NCI-H1092 treated with DMSO at 0.1 percent for 48 hours (cell line): ENCODE measurements at regions not wholly inside any gene's neighbourhood (a gene's known extent, or its start where the extent isn't known, plus 50 kb on each side); places are given as distances from the start of the nearest gene placed in this dataset.

Experiments used
- DNase-seq: peaks from one replicate; lab custom pipeline; 2025; lab: John Stamatoyannopoulos, UW

DNA sequence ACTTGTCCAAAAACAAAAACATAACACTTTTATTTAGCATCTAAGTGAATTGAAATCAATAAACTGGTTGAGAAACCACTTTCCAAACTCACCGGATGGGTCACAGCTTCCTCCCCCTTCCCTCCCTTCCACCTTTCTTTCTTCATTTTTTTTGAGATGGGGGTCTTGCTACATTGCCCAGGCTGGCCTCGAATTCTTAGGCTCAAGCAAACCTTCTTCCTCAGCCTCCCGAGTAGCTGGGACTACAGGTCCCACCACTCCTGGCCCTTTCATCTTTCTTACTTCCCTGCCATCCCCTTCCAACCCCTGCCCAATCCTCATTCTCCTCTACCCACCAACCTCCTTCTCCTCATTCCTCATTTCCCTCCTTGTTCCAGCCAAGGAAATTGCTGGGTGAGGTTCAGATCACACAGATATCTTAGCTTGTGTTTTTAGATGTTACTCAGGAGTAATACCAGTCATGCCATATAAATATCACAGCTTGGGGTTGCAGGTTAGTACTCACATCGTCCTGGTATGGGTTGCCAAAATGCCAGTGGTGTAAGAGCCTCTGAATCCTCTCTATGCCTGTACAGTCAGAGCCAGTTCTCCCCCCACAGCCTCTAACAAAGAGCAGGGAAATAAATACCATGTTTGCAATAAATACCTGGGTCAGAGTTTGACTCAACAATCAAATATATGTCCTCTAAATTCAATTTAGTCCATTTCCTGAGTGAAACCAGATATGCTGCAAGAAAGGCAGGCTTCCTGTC lies 132.7 kb upstream of the NDUFV2 start:
- DNase-seq, result no peak

DNA sequence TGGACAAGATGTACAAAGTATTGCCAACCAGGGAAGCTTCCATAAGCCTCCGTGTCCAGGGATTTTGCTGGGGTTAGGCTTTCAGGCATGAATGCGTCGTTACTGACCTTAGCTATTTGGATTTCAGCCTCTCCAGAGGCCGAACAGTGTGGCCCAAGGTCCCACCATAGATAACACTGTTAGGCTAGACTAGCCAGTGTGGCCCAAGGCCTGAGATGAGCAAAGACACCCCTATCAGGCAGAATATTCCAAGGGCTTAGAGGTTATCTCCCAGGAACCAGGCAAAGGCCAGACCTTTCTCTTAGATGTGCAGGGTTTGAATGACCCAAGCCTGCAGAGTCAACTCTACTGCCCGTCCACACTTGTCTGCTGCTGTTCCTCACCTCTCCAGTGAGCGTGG lies 131.7 kb upstream of the NDUFV2 start:
- no peak for DNase-seq

DNA sequence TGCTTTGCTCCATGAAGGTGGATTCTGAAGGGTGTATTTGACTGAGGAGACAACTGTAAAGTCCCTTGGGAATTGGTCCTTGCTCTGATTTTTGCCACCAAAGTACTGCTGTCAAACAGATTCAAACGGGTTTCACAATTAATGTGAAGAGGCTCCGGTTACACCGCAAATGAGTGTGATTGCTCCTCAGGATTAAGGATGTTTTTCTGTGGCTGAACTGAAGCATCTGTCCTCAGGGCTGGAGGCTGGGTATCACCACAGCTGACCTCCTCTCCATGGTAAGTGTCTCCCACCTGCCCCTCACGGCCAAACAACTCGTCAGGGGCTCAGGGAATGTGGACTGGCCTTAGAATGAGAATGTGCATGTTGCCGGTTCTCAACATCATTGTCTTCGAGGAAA lies 130.4 kb upstream of the NDUFV2 start:
- DNase-seq, result no peak

DNA sequence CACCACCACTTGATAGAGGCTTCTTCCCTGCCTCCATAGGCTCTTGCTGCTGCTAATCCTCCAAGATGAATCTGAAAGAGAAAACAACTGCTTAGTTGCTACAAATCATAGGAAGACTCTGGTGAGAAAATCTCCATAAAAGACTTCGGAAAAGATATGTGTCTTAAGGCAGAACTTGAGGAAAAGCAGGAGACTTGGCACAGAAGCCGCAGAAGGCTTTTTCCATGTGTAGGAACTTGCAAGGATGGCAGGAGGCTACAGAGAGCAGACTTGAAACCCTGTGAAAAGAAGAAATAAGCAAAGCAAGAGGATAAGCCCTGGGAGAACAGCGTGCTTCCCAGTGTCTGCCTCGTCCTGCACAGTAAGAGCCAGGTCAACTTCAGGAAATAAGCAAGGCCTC lies 128.2 kb upstream of the NDUFV2 start:
- DNase-seq, result no peak

DNA sequence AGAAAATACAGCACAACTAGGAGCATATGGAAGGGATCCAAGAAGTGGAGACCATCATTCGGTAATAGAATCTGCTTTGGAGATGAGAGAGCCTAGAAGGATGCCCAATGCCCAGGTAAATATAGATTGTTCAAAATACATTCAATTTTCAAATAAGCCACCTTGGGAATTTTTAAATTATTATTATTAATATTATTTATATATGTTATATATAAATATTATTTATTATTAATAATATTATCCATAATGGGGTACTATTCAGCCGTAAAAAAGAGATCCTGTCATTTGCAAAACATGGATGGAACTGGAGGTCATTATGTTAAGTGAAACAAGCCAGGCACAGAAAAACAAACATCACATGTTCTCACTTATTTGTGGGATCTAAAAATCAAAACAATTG lies 127.8 kb upstream of the NDUFV2 start:
- no peak for DNase-seq

DNA sequence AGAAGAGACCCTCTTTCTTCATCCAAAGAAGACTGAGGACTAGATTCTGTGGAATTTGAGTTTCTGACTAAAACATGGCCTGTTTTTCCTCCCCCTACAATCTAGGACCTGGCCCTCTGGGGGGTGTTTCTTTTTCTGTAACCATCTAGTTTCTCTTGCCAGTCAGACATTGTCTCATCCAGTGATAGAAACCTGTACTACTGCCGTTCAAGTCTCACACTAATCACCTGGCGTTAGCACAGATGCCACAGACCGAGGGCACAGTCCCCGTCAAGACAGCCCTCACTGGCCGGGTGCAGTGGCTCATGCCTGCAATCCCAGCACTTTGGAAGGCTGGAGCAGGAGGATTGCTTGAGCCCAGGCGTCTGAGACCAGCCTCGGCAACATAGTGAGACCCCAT lies 126.9 kb upstream of the NDUFV2 start:
- no peak for DNase-seq

DNA sequence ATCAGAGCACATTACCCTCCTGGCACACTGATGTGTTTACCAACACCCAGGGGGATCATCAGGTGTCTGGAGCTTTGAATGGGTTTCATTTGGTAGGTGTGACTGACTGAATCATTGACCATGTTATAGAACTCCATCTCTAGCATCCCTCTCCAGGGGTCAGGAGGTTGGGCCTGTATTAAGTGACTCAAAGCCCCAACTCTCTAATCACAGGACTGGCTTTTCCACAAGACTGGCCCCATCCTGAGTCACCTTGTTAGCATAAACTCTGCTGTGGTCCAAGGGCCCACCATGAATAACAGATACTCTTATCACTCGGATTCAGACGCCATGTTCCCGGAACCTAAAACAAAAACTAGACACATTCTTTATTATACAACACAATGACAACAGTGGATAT lies 125.9 kb upstream of the NDUFV2 start:
- DNase-seq, result no peak

DNA sequence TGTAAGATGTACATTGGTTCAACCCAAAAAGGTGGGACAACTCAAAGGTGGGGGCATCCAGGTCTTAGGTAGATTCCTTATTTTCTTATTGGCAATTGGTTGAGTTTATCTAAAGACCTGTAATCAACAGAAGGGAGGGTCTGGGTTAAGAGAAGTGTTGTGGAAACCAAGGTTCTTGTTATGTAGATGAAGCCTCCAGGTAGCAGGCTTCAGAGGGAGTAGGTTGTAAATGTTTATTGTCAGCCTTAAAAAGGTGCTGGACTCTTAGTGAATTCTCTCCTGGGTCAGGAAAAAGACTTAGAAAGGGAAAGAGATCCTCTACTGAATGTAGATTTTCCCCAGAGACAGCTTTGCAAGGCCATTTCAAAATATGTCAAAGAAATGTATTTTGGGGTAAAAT lies 125.3 kb upstream of the NDUFV2 start:
- no peak for DNase-seq

DNA sequence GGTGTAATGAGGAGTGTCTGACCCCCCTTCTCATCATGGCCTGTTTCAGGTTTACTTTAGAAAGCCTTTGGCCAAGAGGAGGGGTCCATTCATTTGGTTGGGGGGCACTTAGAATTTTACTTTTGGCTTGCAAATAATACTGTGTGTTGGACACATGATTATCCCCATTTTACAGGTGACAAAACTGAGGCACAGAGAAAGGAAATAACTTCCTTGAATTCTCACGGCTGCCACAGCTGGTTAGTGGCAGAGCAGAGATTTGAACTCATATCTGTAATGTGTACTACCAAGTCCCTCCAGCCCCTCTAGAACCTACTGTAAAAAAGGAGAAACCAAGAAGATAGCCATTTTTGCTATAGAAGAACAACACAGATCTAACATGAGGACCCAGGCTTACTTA lies 124.8 kb upstream of the NDUFV2 start:
- no peak for DNase-seq

DNA sequence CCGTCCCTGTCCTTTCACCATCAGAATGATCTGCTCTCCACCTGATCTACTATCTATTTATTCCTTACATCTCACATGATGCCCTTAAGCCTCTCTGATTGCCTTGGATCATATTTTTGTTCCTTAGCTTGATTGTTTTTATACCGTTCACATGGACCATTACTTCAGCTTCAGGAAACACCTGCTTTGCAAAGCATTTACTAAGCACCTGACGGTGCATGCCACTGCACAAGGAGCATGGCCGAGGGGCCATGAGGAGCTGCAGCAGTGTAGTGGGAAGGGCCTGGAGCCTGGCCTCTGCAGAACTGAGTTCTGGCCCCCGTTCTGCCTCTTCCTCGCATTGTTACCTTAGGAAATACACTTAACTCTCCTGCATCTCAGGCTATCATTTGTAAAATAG lies 124.1 kb upstream of the NDUFV2 start:
- no peak for DNase-seq

DNA sequence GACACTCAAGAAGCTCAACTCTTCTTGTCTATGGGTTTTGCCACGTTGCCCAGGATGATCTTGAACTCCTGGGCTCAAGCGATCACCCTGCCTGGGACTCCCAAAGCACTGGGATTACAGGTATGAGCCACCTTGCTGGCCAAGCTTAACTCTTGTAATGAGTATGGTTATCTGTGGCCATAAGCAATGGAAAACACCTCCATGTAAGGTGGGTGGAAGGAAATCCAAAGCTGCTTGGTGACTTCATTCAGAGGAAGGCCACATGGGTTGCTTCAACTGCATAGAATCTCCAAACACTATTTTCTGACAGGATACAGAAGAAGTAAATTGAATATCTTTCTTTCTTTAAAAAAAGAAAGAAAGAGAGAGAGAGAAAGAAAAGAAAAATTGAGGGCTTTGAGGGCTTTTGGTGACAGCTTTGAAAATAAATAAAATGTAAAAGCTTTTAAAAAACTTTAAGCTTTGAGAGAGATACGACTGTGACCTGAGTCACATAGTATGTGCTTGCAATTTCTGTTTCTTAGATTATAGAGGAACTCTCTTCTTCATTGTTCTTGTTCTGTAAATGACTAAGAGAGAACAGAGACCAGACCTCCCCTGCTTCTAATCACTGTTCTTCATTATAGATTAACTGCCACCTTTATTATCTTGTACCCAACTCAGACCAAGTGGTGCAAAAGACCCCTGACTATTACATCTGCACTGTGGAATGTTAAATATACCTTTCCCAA lies 123.1 kb upstream of the NDUFV2 start:
- DNase-seq, result no peak

DNA sequence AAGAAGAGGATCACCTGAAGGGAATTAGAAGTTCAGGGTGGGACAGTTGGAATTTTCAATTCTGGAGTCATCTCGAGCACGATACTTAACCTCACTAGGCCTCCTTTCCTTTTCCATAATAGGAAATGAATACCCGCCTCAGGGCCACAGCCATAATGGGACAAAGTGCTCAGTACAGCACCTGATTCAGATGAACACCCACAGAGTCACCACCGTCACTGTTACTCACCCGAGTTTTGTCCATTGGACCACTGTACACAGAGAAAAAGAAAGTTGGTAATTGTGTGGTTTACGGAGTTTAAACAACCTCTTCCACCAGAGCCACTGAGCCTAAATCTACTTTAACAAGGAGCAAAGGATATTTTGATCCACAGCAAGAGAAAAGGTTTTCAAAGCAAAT lies 122.0 kb upstream of the NDUFV2 start:
- no peak for DNase-seq

DNA sequence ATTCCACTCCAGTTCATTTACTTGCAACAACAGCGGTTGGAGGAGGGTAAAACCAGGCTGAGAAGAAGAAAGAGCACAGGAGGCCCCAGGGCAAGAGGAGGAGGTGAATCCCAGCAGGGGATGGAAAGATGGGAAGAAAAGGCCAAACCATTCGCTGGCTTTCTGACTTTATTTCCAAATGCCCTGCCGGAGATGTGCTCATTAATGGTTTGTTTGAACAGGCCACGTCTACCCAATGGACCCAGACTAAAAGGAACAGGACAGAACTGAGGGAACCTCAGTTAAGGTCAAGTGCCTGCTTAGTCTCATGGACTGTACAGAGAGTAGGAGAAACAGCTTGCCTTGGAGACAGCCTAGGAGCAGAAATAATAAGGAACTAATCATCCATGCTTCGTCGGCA lies 121.6 kb upstream of the NDUFV2 start:
- no peak for DNase-seq

DNA sequence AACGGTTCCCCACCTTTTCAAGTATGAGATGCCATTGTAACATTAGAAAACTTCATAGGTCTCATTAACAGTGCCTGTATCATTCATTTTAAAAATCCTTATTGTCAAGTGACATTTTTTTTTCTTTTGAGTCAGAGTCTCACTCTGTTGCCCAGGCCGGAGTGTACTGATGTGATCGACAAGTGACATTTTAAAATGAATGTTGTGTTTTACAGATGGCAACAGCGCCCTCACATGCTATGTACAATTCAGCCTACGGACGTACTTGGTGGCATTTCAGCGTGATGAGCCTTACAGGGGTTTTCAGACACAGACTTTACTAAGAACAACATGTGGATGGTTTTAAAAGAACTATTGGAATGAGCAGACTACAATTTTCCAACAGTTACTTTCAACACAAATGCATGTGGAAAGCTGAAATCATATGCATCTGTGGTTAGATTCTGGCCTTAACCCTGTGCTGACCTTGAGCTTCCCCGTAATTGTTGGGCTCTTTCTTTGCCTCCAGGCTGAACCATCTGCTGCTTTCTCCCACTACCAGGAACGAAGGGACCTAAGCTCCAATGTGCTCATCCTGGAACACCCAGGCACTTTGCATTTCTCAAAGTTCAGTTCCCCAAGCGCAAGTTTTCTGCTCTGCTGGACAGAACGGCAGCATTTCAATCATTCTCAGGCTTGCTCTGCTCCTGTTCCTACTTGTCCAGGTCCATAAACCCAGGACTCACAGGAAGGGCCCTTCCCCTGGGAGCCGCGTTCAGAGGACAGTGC lies 119.9 kb upstream of the NDUFV2 start:
- peak; percentile 19 for DNase-seq

DNA sequence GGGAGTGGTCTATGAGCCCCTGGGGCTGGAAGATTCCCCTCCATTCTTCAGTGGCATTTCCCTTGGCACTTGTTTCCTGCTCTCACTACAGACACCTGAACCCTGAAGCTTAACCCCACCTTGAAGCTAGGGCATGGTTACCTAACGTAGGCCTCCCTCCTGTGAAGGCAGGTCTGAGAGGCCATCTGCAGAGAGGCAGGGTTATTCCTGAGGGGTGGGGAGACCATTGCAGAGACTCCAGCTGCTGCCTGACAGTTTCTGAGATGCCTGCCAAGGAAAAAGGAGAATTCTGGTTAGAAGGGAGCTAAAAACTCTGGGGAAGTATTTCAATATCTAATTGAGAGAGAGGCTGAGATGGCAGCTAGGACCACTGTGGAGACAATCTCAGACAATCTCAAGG lies 119.3 kb upstream of the NDUFV2 start:
- DNase-seq, result no peak

DNA sequence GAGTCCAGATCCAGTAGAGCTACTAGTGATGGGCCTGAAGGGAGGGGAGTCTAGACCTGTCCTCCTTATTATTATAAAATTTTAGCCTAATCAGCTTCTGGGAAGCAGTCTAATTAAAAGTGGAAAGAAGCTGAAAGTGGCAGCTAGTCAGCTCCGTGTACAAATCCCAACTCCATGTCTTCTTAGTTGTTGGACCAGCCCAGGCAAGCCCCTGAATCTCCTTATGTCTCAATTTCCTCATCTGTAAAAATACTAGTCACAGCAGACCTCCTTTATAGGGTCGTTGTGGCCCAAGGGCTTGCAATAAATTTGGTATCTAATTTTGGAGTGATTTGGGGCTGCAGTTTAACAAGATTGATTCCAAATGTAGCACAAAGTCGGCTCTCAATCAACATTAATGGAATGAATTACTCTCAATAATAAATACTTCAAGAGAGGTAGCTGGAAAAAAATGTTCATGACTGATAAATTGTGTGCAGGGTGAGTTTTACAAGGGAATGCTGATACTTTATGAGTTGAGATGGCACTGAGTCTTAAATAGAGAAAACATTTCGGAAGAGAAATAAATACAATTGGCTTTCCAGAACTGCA lies 118.3 kb upstream of the NDUFV2 start:
- no peak for DNase-seq

DNA sequence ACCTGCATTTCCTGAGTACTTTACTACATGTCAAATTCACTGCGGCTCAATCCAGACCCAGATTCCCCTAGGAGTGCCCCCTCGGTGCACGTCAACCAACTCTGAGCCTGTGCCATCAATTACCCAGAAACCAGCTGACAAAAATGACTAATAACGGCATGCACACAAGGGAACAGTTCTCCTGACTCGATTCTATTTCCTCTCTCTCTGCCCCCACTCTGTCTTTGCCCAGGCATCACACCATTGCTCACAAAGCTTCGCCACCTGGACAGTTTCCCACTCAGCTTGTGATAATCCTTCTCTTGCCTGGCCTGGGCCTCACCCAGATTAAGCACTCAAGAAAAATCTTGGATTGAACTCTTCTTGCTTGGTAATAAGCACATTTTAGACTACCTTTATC lies 115.3 kb upstream of the NDUFV2 start:
- no peak for DNase-seq

DNA sequence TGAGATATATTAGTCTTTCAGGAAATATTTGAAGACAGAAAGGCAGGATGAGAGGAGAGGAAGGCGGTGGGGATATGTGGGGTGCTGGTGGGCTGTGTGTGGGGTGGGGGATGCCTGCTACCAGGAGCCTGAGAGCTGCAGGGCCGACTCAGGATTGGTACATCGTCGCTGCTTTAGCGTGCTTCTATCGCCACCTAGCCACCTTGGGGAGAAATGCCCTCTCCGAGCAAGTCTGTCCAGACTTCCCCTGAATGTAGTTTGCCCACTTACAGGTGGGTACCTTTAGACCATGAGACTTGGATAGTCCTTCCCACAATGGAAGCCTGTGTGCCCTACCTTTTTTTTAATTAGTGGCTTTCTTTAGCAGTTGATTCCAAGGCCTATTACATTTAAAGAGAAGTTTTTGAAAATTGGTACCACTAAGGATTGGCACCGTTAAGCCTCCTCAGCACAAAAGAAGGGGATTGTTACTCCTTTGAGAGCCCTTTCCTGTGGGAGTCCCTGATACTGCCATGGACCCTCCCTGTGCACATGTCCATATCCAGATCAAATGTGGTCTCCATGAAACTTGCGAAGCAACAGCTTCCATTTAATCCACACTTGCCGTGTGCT lies 114.1 kb upstream of the NDUFV2 start:
- peak; percentile 42 for DNase-seq

DNA sequence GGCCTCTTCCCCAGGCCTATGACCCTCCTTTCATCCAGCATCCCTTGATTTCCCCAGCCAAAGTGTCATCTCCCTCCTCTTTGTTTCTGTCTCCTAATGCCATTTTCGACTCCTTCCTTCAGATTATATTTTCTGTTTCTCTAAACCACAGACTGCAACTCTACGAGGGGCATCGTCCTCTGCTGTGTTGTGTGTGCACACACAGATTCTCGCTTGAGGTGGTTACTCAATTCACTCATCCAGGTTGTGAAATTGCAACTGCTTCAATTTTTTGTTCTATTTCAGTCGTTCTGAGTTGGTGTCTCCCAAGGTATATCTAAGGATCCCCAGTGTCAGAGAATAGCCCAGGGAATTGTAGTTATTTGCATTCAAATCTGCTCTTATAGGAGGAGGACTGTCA lies 113.5 kb upstream of the NDUFV2 start:
- no peak for DNase-seq

DNA sequence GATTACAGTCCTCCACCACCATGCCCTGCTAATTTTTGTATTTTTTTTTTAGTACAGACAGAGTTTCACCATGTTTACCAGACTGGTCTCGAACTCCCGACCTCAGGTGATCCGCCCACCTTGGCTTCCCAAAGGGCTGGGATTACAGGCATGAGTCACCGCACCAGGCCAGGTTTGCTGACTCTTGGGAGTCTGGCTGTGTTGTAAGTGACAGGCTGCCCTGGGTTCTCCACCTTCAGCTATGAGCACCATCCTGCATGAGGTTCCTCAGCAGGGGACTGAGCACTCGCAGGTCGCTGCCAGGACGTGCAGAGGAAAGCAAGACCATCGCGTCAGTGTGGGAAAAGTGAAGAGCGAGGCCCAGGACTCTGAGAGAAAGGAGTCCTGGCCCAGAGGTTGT lies 112.6 kb upstream of the NDUFV2 start:
- no peak for DNase-seq

DNA sequence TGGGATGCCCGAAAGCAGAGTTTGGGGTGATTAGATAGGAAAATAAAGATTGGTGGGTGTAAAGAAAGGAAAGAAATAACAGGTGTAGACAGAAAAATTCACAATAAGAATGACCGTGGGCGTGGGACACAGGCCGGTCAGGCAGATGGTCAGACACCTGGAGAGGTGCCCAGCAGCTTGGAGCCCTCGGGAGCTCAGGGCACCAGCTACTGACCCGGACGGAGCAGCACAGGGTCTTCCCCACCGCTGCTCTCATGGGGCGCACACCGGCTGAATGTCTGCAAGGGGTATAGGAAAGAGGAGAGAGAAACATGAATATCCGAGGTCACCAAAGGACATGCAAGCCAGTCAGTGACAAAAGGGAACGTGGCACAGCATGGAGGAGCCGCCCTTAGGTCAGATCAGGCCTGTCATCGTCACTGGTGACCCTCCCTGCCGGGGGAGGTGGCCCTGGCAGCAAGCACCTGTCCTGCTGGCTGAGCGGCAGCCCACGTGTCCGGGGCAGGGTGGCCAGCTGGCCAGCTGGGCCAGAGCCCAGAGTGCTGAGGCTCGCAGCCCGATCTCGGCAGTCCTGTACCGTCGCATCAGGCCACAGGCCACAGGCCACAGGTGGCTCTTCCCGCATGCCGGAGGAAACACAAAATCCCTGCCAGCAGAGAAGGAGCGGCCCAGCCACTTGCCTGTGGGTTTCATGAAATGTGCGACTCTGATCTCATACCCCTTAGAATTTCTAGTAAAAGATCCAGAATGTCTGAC lies 112.0 kb upstream of the NDUFV2 start:
- no peak for DNase-seq

DNA sequence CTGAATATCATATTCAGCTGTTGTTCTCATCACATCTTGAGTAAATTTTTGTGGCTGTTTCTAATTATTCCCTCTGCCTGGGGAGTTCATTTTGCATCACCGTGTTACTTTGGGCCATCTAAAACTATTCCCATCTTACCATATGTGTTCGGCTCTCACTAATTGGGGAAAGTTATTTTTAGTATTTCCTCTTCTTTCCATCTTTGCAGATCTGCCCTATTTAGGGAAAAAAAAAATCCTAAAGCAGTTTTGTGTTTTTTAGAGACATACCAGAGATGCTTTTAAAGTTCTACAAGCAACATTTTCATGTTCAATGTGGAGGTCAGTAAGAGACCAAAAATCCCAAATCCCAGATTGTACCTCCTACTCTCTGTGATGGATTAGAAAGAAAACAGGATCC lies 111.3 kb upstream of the NDUFV2 start:
- no peak for DNase-seq
